Tibial nerve (tissue), 4 donors: ENCODE measurements at regions not wholly inside any gene's neighbourhood (a gene's known extent, or its start where the extent isn't known, plus 50 kb on each side); places are given as distances from the start of the nearest gene placed in this dataset.

ENCODE experiments used
- DNase-seq, 2 donors: peaks; one replicate each; pipeline ENCODE4 v3.0.0-alpha.2; 2019; ENCODE audit warnings: low spot score in 2 of 2
- H3K27ac ChIP-seq, 4 donors: fragments of 200-600 bp; sonication (generic) in 3 of 4; one replicate each; pipeline ENCODE4 v1.5.1; 2017 to 2019; ENCODE audit warnings: mild to moderate bottlenecking in 1 of 4
- H3K27me3 ChIP-seq, 2 donors: fragments of 200-600 bp; sonication (generic) in 1 of 2; one replicate each; pipeline versions ENCODE4 v1.5.1 to v1.6.0; 2017 to 2019
- H3K36me3 ChIP-seq, 3 donors: fragments of 200-600 bp; sonication (generic); one replicate each; pipeline ENCODE4 v1.5.1; 2018 to 2019
- H3K4me1 ChIP-seq, 4 donors: fragments of 200-600 bp; sonication (generic) in 3 of 4; one replicate each; pipeline ENCODE4 v1.5.1; 2017 to 2019
- H3K4me3 ChIP-seq, 4 donors: fragments of 200-600 bp; sonication (generic) in 3 of 4; one replicate each; pipeline ENCODE4 v1.5.1; 2017 to 2019; ENCODE audit warnings: mild to moderate bottlenecking in 1 of 4, moderate library complexity in 1 of 4
- H3K9me3 ChIP-seq, 4 donors: fragments of 200-600 bp; sonication (generic) in 3 of 4; one replicate each; pipeline ENCODE4 v1.5.1; 2017 to 2019
- CTCF ChIP-seq, 5 experiments: fragments of 200-600 bp in 3 of 5; fragments of 450-650 bp in 2 of 5; sonication (generic) in 3 of 5; IDR thresholded peaks; one replicate each; pipeline ENCODE4 v1.5.1; 2016 to 2019; ENCODE audit warnings: antibody characterized with exemption in 5 of 5, mild to moderate bottlenecking in 3 of 5, moderate library complexity in 2 of 5
- EP300 ChIP-seq, 2 donors: sonication (generic); formaldehyde crosslinking; IDR thresholded peaks; one replicate each; pipeline ENCODE4 v1.6.1; 2017; ENCODE audit warnings: antibody characterized with exemption in 2 of 2, mild to moderate bottlenecking in 1 of 2
- POLR2A ChIP-seq, 2 donors: fragments of 450-650 bp; IDR thresholded peaks; one replicate each; pipeline ENCODE4 v1.6.1; 2017; ENCODE audit warnings: antibody characterized with exemption in 2 of 2, mild to moderate bottlenecking in 2 of 2, moderate library complexity in 2 of 2
- WGBS, 2 donors: methylation state at CpG; one replicate each; pipeline ENCODE4 v1.1.5; 2018; 5-methylcytosine and 5-hydroxymethylcytosine counted together

GRCh38 chr9:29966247-29966646, 2393.0 kb upstream of the C9orf72 start:
- TF ChIP-seq CTCF (IDR thresholded peaks at IDR 0.05) (no peak), POLR2A (IDR thresholded peaks at IDR 0.05) (no peak), EP300 (IDR thresholded peaks at IDR 0.05) (no peak)
- Histone ChIP-seq H3K4me1 (no peaks in the 10 kb centered on the region), H3K27me3 (no peaks in the 10 kb centered on the region), H3K27ac (no peak overlapping the region), H3K4me3 (no peak overlapping the region), H3K36me3 (no peaks in the 10 kb centered on the region), H3K9me3 (no peaks in the 10 kb centered on the region)
- no peak for DNase-seq
- WGBS, 2 donors: 77 to 83% methylated on average over 2 of the region's 2 CpGs

GRCh38 chr9:29968831-29969230, 2395.6 kb upstream of the C9orf72 start:
- 94 to 96% methylated on average over 3 of the region's 3 CpGs for WGBS, 2 donors
- no peak for DNase-seq
- no peaks in the 10 kb centered on the region for H3K36me3 ChIP-seq
- no peaks in the 10 kb centered on the region for H3K27me3 ChIP-seq
- TF ChIP-seq POLR2A (IDR thresholded peaks at IDR 0.05) (no peak), CTCF (IDR thresholded peaks at IDR 0.05) (no peak), EP300 (IDR thresholded peaks at IDR 0.05) (no peak)
- H3K4me3 ChIP-seq: no peak overlapping the region
- no peaks in the 10 kb centered on the region for H3K9me3 ChIP-seq
- no peak overlapping the region for H3K27ac ChIP-seq
- H3K4me1 ChIP-seq: no peaks in the 10 kb centered on the region

GRCh38 chr9:29969408-29969807, 2396.1 kb upstream of the C9orf72 start:
- H3K9me3 ChIP-seq: no peaks in the 10 kb centered on the region
- no peak for DNase-seq
- 73 to 86% methylated on average over 5 of the region's 5 CpGs for WGBS, 2 donors
- no peaks in the 10 kb centered on the region for H3K4me1 ChIP-seq
- no peak overlapping the region for H3K27ac ChIP-seq
- H3K27me3 ChIP-seq: no peaks in the 10 kb centered on the region
- TF ChIP-seq POLR2A (IDR thresholded peaks at IDR 0.05) (no peak), EP300 (IDR thresholded peaks at IDR 0.05) (no peak), CTCF (IDR thresholded peaks at IDR 0.05) (no peak)
- no peak overlapping the region for H3K4me3 ChIP-seq
- no peaks in the 10 kb centered on the region for H3K36me3 ChIP-seq

- WGBS, 2 donors: 91 to 93% methylated on average over 12 to 13 of the region's 15 CpGs
- no peak for DNase-seq
- H3K27me3 ChIP-seq: no peaks in the 10 kb centered on the region
- no peak overlapping the region for H3K4me3 ChIP-seq
- no peaks in the 10 kb centered on the region for H3K4me1 ChIP-seq
- TF ChIP-seq POLR2A (IDR thresholded peaks at IDR 0.05) (no peak), EP300 (IDR thresholded peaks at IDR 0.05) (no peak), CTCF (IDR thresholded peaks at IDR 0.05) (no peak)
- no peak overlapping the region for H3K27ac ChIP-seq
- H3K36me3 ChIP-seq: no peaks in the 10 kb centered on the region
- H3K9me3 ChIP-seq: no peaks in the 10 kb centered on the region
Measured at GRCh38 chr9:29969856-29970647, 2396.8 kb upstream of the C9orf72 start.

GRCh38 chr9:29974197-29974596, 2400.9 kb upstream of the C9orf72 start:
- Histone ChIP-seq H3K9me3 (no peaks in the 10 kb centered on the region), H3K27ac (no peak overlapping the region), H3K4me1 (no peaks in the 10 kb centered on the region), H3K27me3 (no peaks in the 10 kb centered on the region), H3K36me3 (no peaks in the 10 kb centered on the region), H3K4me3 (no peak overlapping the region)
- 79 to 84% methylated on average over 1 of the region's 1 CpG for WGBS, 2 donors
- no peak for TF ChIP-seq CTCF (IDR thresholded peaks at IDR 0.05)
- TF ChIP-seq EP300 (IDR thresholded peaks at IDR 0.05): no peak
- TF ChIP-seq POLR2A (IDR thresholded peaks at IDR 0.05): no peak
- no peak for DNase-seq
